ACHN (cell line): ENCODE measurements at regions not wholly inside any gene's neighbourhood (a gene's known extent, or its start where the extent isn't known, plus 50 kb on each side); places are given as distances from the start of the nearest gene placed in this dataset.
A peak's percentile ranks its signal among the peaks of the same experiment; 100 is the strongest.

Experiments
- DNase-seq: peaks from one replicate; pipeline ENCODE4 v3.0.0-alpha.2; 2015
- in situ Hi-C: cut with HindIII; loops from 2 replicates; pipeline ENCODE4 v1.10.0; 2017; ENCODE audit warnings: low sequenced_read_pairs, low pct_ligation_motif_present, low pct_unique_long_range_greater_than_20kb

DNA sequence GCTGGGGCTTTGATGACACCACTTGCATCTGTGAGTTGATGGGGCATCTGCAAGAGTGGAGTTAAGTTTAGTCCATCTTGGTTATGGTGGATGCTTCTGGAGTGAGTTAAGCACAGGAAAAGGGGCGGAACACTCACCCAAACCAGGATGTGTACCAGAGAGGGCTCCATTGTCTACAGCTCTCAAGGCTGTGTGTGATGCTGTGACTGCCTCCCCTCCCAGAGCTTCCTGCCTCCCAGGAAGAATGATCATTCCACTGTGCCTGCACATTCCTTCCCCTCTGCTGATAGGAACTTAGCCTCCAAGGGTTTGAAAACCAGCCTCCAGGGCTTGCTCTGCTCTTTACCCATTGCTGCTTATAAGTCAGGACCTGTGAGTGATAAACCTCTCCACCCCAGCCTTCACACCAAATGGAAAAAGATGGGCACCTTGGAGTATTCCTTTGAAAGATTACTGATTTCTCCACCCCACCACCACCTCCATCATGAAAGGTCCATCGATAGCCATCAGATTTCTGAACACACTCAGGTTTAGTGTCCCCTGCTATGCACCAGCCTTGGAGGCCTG lies 160.1 kb upstream of the SPRY4 start:
- DNase-seq, result no peak
- in situ Hi-C loops, result no loop called here

DNA sequence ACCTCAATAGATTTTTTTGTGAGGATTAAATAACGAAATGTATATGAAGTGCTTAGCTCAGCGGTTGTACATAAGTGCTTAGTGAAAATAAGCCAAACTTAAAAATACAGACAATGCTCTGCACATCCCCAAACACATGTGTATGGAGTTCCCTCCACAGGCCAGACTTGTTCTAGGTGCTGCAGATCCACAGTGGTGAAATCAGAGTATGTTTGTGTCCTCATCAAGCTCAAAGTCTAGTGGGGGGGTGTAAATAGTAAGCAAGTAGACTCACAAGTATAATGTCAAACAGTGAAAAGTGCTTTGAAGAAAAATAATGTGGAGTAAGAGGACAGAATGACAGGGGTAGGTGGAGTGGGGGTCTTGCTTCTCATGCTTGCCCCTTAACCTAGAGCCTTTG lies 157.4 kb upstream of the SPRY4 start:
- in situ Hi-C loops, result no loop called here
- no peak for DNase-seq

- no peak for DNase-seq
- in situ Hi-C loops, result no loop called here
These were observed 156.6 kb upstream of the SPRY4 start for GRCh38 chr5:142481410-142481809.

- DNase-seq, result no peak
- in situ Hi-C loops, result no loop called here
These were observed 155.2 kb upstream of the SPRY4 start for GRCh38 chr5:142479854-142480519.

DNA sequence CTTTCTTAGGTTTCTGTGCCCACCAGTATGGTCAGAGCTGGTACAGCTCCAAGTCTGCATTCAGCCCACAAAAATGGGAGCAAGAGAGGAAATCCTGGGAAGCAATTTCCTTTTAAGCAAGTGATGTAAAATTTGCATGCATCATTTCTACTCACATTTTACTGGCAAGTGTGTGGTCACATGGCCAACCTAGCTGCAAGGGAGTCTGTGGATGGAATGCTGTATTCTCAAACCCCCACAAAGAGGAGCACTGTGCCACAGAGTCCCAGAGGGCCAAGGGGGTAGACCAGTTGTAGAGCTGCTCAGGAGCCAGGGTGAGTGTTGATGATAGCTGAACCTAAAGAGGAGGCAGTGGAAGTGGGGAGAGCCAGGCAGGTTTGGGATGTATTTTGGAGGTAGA lies 154.3 kb upstream of the SPRY4 start:
- no peak for DNase-seq
- in situ Hi-C loops, result no loop called here

DNA sequence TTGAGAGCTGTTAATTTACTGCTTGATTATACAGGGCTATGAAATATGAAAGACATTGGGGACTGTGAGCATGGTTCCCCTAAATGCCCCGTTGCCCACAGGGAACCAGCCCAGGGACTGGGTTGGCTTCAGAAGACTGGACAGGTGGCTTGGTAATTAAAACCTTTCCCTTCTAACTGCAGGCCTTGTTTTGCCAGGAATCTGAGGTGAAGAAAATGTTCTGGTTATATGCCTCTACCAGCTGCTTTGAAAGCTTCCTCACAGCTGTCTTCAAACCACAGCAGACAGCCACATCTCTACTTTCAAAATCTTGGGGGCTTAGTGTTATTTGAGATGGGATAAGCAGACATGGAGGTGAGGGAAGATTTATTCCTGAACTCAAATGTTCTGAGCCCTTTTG lies 153.3 kb upstream of the SPRY4 start:
- DNase-seq, result no peak
- in situ Hi-C loops, result no loop called here

- no peak for DNase-seq
- in situ Hi-C loops, result no loop called here
These were observed 150.3 kb upstream of the SPRY4 start for GRCh38 chr5:142475102-142475513.

DNA sequence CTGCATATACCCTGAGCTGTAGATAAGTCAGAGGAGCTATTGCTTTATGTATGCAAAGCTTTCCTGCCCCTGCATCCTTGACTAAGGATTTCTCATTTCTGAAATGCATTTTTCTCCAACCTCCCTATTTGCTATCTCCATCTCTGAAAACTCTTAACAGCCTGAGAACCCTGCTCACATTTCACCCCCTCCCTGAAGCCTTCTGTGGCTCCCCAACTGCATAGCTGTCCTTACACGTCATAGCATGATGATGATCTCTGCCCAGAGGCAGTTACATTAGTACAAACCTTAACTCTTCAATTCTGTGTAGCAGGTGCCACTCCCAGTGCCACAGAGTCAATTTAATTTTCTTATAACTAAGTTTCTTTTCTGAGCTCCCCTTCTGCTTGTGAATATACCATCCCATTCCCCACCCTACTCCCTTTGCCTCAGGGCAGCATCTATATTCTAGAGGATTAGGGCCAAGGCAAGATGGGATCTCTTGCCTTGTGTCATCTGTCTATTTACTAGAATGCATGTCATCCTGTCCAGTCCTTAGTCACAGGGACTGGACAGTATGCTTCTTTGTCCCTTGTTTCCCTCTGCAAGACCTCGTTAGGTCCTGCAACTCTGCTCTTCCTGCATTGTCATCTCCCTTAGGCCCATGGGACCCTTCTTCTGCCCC lies 149.7 kb upstream of the SPRY4 start:
- DNase-seq, result no peak
- in situ Hi-C loops, result no loop called here

GRCh38 chr5:142473038-142473437 lies 148.2 kb upstream of the SPRY4 start:
- in situ Hi-C loops, result no loop called here
- DNase-seq, result no peak

- peak; percentile 61 for DNase-seq
These were observed 147.6 kb upstream of the SPRY4 start for GRCh38 chr5:142472306-142472951.

GRCh38 chr5:142466195-142466971 lies 141.6 kb upstream of the SPRY4 start:
- no peak for DNase-seq
- in situ Hi-C loops, result no loop called here

More at GRCh38 chr5:142472306-142472951, 147.6 kb upstream of the SPRY4 start:
- in situ Hi-C loops, result no loop called here

GRCh38 chr5:142465476-142465875 lies 140.7 kb upstream of the SPRY4 start:
- in situ Hi-C loops, result no loop called here
- no peak for DNase-seq

DNA sequence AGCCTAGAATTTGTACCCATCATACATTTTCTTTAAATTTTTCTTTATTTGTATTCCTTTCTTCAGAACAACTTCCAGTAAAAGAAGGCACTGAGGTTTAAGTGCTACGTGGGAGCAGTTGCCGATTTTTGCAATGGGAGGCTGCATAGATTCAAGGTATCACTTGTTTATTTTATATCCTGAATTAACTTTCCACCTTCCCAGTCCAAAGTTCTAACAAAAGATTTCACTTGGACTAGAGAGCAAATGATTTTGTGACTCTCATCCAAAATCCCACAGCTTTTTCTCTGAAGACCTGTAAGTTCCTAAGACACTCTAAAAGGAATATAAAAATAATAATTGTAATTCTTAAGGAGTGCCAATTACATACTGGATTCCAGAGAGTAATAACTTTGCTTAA lies 139.1 kb upstream of the SPRY4 start:
- no peak for DNase-seq
- in situ Hi-C loops, result no loop called here

GRCh38 chr5:142461028-142461590 lies 136.3 kb upstream of the SPRY4 start:
- in situ Hi-C loops, result no loop called here

GRCh38 chr5:142459209-142459608 lies 134.4 kb upstream of the SPRY4 start:
- DNase-seq, result no peak
- in situ Hi-C loops, result no loop called here

More at GRCh38 chr5:142461028-142461590, 136.3 kb upstream of the SPRY4 start:
- no peak for DNase-seq

GRCh38 chr5:142455856-142456255 lies 131.0 kb upstream of the SPRY4 start:
- in situ Hi-C loops, result no loop called here
- DNase-seq, result no peak

GRCh38 chr5:142453932-142454331 lies 129.1 kb upstream of the SPRY4 start:
- no peak for DNase-seq
- in situ Hi-C loops, result no loop called here

DNA sequence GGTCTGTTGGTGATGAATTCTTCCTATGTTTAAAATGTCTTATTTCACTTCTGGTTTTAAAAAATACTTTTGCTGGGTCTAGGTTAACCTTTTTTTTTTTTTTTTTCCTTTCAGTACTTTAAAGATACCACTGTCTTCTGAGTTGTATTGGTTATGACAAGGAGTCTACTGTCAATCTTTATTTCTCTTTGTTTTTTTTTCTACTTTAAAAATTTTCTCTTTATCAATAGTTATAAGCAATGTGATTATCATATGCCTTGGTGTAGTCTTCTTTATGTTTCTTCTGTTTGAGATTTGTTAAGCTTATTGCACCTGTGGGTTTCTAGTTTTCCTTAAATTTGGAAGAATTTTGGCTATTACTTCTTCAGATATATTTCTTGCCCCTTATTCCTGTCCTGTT lies 125.6 kb upstream of the SPRY4 start:
- in situ Hi-C loops, result no loop called here
- DNase-seq, result no peak

DNA sequence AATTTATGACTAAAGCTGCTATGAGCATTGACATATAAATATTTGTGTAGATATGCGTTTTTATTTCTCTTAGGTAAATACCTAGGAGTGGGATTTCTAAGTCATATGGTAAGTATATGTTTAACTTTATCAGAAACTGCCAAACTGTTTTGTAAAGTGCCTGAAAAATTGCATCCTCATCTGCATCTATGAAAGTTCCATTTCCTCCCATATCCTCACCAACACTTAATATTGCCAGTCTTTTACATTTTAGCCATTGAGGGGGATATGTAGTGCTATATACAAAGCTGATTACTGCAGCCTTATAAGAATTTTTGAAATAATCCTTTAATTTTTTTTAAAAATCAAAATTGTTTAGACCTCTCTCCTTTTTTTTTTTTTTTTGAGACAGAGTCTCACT lies 123.1 kb upstream of the SPRY4 start:
- in situ Hi-C loops, result no loop called here
- no peak for DNase-seq
